HG03457 (cell line): ENCODE measurements at regions not wholly inside any gene's neighbourhood (a gene's known extent, or its start where the extent isn't known, plus 50 kb on each side); places are given as distances from the start of the nearest gene placed in this dataset.
"Not testable (repeated sequence)": the region's sequence is repeated elsewhere in the genome, so short reads cannot be mapped to it uniquely, and the experiment has no call there.

Experiments used
- ATAC-seq: cut with Tn5 transposase; IDR thresholded peaks from one replicate; pipeline ENCODE4 v1.9.1; 2021; ENCODE audit warnings: moderate number of reproducible peaks; ENCODE audit not compliant: unreplicated experiment

DNA sequence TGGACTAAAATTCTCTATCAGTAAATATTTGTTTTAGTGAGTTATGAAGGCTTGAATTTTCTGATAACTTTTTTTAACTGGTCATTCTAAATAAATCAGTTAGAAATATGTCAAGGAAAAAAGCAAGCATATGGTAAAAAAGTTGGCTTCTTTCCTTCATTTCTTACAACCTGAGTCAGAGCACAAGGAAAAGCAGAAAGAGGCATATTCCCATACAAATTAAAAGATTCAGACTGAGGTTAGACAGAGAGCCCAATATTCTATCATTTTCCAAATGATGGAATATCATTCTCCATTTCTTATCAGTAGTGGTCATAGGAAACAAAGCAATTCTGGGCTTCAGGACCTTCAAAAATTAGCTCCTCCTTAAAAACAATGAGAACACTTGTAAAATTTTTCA is 732.1 kb downstream of the MAT2B start:
- ATAC-seq = no peak

DNA sequence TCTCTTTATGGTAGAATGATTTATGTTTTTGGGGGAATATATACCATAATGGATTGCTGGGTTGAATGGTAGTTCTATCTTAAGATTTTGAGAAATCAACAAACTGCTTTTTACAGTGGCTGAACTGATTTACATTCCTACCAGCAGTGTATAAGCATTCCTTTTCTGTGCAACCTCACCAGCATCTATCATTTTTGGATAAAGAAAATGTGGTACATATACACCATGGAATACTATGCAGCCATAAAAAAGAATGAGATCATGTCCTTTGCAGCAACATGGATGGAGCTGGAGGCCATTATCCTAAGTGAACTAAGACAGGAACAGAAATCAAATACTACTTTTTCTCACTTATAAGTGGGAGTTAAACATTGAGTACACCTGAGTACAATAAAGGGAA is 746.4 kb downstream of the MAT2B start:
- not testable (repeated sequence) for ATAC-seq

DNA sequence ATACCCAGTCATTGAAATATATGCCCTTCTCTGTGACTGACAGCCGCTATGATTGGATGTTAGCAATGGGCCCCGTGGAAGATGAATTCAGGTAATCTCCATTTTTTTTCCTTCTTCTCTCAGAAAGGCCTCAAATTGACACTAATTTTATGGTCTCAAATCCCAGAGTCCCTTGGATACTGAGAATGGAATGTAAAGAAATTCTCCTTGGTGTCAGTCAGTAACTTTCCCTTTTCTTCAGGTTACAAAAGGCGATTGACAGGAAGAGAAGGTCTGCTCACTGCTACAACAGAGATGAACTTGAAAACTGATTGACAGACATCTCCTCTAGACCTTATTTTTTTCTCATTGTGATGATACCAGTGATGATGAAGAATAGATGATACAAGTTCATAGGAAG is 748.3 kb downstream of the MAT2B start:
- no peak for ATAC-seq

DNA sequence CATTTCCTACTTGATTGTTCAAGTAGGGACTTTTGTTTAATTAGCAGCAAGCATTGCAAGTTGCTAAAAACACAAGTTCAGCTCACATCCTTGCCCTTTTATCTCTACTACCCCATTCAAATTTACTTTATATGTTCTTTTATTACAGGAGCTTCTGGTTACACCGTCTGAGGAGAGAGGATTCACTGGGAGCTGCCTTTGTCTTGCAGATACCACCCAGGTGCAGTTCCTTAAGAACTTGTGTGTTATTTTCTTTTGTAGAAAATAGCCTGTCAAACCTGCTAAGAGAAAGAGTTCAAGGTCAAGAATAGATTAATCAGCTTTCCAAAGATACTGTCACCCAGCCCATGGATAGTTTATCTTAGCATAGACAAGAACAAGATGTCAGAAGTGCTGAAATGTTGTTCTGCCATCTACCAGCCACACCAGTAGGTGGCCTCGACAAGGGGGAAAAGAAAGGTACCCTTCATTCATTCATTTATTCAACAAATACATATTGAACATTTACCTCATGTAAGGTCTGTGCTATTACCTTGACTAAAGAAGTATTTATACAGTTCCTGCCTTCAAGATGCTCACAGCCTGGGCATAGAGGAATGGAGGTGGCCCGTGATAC is 750.3 kb downstream of the MAT2B start:
- ATAC-seq = no peak

DNA sequence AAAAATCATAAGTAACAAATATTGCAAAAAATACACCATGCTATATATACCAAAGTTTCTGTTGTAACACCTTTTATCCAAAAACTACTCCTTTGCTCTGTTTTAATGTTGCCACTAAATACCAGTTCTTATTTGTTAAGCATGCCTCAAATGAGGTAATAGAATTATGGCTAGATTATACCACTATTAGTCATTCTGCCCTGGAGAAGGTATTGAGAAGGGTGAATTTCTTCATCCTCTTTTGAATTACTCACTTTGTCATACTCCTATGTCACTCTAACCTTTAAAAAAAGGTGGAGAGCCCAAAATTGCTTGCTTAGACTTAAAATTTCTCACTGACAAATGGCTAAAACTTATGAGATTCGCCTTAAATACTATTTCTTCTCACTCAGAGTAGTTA is 750.9 kb downstream of the MAT2B start:
- no peak for ATAC-seq

DNA sequence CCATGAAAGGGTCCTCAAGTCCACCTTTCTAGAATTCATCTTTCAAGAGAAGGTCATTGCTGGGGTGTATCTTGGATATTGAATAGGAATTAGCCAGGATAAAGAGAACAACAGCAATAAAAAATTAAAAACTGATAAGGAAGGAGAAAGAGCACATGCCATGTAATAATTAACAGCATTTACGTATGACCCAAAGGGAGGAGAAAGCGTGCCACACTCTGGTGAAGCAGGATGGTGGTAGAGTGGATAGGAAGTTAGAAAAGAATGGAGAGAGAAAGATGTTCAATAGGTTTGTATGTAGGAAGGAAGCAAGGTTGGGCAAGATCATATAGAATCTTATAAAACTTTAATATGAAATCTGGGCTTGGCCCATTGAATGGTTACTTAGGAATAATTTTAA is 751.5 kb downstream of the MAT2B start:
- ATAC-seq = no peak

DNA sequence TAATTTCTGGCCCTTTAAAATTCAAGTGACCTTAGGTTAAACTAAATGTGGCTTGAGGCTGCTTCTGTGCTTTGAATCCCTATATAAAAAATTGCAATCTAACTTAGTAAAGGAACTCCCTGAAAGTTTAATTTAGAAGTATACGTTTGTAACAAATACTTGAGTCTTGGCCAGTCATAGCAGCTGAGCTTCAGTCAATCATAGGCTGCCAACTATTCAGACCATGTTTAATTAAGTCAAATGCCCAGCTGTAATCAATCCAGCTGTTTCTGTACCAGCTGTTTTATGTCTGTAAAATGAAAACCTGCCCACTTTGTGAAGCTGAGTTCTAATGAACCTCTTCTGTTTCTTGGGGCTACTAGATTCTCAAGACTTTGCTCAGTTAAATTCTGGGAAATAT is 760.1 kb downstream of the MAT2B start:
- no peak for ATAC-seq

DNA sequence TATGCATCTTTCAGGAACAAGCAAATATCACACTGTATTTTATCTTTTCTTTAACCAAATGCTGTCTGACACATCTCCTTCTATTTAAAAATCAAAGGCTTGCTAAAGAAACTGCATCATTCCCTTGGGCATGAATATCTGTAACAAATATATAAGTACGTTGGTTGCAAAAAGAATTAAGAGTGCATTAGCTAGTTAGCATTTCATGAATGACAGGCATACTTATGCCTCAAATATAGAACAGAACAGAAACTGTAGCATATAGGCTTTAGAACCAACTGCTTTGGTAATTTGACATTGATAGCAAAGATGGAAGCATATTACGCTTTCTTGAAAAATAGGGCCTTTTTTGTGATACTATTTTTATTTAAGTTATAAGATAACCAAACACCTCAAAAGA is 761.2 kb downstream of the MAT2B start:
- no peak for ATAC-seq

DNA sequence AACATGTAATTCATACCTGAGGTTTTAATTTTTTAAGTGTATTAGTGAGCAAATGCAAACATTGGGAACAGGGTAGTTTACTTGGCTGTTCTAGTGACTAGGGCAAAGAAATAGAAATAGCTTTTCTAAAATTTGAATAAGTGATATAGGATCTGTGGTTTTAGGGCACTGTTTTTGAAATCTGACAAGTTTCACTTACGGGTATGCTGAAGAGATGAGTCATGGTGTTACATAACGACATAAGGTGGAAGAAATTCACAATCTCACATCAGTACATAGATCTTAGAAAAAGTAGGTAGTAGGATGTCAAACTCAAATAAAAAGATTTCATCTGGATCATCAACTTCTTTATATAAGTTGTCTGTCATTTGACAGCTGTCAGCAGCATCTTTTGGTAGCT is 772.3 kb downstream of the MAT2B start:
- ATAC-seq = no peak

DNA sequence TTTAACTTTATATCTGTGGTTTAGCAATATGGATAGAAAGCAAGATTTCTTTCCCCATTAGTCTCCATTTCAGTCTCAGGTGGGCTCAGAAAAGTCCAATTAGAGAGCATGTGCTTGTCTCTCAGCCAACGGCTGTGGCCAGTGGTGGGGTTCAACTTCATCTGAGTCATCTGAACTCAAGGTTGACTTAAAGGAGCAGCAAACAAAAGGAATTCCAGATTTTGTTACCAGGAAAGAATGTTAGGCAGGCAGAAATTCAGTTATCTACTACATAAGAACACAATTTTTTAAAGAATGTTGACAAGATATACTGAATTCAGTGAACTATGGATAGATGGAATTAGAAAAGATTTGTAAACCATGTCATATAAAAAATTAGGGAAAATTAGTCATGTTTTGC is 784.1 kb downstream of the MAT2B start:
- no peak for ATAC-seq

DNA sequence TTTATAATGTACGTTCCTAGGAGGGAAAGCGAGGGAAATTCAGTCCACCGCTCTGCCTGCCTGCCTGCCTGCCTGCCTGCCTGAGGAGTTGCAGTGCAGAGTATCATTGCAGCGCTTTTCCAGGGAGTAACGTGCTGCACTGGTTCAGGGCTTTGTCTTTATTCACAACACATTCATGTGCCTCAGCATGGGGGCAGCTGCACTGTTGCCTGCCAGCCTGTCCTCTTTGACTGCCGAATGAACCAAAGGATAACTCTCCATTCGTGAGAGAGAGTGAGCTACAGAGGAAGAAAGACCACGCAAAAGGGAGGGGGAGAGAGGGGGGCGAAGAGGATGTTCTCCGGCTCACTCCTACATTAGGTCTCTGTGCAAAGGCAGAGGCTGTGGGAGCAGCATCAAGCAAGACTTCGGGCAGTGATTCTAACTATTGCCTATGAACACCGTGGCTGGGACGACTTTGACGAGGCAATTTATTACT is 791.2 kb downstream of the MAT2B start:
- ATAC-seq = no peak

DNA sequence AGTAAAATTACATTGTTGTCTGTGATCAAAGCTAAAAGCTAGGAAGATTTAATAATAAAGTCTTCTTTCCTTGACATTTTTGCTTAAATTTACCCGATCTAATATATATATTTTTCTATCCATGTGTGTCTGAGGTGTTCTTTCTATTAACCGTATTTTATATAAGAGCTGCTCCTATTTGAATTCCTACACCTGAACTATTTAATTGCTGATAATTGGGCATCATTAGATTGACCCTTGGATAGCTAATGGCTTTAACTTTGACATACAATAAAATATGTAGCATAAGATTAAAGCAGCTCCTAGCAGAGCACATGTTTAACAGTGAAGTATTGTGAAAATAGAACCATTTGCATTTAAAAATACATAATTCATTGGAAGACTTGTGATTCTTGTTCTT is 792.7 kb downstream of the MAT2B start:
- ATAC-seq = no peak

DNA sequence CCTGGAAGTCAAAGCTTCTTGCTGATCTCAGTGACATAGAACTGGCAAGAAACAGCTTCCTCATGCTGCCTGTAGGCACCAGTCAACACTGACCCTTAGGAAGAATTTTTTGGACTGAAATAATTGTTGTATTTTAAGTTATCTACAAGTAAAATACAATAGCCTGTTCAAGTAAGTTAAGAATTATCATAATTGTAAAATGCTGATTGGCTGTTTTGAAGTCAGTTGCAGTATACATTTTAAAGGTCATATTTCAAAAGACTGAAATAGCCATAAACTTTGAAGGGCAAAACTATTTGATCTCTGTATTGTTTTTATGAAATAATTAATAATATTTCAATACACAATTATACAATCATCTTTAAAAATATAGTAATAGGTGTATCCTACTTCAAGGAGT is 794.9 kb downstream of the MAT2B start:
- no peak for ATAC-seq

DNA sequence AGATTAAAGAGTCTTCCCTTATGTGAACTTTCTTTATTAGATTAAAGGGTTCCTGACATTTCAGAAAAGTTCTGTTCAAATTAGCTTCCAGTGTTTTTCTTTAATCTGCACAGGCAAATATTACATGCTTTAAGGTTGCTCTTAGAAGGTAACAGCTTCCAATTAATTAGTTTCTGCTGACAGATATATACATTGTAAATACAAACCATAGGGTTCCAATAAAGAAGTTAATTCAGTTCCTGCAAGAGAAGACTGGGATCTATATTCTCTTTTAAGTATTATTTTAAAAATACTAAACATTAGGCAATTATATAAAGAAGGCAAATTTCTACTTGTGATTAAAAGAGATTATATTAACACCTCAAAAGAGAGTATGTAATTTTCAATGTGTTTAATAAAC is 795.7 kb downstream of the MAT2B start:
- ATAC-seq = no peak

DNA sequence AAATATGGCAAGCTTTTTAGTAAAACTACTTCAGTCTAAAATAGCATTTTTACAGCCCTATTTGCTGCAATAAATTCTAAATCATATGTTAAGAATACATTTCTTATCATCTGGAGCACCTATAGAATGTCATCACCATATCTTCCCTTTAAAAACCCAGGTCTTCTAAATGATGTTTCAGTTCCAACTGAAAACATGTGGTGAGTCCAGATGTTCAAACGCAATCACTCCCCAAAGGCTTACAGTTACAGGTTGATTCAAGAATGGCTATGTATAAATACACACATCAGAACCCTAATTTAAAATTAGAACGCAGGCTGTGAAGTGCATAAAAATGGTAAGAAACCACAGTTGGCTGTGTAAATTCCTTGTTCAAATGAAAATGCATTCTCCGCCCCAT is 796.3 kb downstream of the MAT2B start:
- no peak for ATAC-seq

DNA sequence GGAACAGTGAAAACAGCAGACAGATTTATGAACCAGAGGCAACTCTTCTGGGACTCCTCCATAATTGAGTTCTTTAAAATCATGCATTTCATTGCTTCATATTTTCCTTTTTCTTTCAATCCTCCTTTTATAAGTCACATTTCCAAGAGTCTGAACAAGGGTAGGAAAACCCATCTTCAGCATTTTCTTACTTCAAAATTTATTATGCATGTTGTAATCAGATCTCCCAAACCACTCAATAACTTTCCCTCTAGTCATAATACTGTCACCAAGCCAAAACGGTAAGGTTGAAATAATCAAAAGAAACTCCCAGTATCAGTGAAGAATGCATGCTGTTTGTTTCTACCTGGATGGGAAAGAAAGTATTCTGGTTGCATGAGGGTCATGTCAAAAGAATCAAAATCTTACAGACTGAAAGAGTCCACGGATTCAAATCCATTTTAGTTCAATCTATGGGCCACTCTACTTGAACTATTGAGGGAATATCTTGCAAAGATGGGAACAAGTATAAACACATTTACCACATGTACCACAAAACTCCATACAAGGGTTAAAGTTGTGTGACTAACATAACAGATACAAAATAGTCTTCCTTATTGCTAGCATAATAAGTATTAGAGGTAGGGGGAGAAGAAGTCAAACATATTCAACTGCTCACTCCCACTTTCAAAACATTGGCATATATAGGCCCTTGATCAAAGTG is 797.3 kb downstream of the MAT2B start:
- no peak for ATAC-seq

DNA sequence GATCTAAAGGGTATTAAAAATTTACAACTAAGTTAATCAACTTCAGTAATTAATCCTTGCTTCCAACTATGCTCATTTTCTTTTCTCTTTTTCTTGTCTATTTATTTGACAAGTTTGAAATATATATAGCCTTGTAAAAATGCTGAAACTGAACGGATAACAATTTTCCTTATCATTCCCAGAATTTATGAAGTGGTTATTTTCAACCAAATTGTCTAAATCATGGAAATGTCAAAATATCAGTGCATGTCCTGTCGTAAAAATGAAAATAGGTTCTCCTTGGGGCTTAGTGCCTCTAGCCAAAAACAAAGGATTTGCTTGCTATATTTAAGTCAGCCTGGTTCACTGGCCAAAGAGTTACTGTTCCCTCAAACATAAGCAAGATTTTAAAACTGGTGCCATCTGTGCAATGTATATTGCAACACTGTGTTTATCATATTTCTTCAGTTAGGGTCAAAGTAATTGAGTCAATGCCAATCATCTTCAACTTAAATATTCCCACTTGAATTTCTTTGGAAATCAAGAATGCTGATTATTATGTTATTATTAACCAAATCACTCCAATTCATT is 798.3 kb downstream of the MAT2B start:
- no peak for ATAC-seq

DNA sequence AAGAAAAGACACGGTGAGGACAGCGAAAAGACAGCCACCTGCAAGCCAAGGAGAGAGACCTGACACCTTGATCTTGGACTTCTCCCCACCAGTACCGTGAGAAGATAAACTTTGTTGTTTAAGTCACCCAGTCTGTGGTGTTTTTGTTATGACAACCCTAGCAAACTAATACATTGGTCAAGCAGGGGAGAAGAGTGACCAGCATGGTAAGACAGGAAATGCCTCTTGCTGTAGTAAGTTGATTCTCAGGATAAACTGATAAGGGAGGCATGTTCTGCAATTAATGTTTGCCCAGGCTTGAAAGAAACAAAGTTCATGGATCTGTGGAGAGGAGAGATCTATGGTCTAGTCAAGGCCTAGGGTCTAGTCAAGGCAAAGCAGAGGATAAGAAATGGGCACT is 801.2 kb downstream of the MAT2B start:
- no peak for ATAC-seq

DNA sequence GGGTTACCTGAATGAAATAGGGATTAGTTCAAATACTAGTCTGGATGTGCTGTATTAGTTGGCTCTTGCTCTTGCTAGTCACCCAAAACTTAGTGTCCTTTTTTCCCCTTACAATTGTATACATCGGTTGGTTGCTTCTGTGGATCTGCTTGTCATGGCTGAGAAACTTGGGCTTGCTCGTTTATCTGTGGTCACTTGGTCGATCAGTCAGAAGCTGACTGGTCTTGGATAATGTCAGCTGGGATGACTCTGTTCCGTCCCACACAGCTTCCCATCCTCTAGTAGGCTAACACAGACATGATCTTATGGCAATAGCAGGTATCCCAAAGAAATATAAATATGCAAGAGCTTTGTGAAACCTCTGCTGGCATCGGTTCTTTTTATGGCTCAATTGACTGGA is 807.4 kb downstream of the MAT2B start:
- no peak for ATAC-seq

DNA sequence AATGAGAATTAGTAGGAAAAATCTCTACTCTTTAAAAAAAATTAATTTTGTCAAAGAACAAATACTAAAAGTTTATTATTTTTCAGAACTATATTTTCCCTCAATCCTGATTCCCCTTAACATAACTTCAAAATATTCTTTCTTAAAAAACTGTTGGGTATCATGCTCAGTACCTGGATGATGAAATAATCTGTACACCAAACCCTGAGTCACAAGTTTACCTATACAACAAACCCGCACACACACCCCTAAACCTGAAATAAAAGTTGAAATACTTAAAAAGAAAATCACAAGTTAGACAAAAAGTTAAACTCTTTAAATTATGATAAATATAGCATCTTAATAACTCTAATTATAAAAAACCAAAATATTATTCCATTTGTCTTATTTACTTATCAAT is 812.3 kb downstream of the MAT2B start:
- ATAC-seq = no peak

DNA sequence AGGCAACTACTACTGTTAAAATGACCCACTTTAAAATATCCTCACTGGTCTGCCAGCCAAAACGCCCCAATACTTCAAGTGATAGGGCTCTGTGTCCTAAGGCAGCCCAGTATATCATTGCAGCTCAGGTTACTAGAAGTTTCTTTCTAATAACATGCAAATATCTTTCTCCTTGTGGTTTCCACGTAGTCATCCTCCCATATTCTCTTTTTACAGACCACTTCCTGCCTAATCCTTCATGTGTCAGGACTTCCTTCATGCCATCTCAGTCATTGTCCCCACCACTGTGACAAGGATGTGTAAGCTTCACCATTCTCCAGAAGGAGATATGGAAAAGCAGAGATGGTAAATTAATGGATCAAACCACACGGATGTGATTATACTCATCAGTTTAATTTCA is 813.7 kb downstream of the MAT2B start:
- no peak for ATAC-seq

DNA sequence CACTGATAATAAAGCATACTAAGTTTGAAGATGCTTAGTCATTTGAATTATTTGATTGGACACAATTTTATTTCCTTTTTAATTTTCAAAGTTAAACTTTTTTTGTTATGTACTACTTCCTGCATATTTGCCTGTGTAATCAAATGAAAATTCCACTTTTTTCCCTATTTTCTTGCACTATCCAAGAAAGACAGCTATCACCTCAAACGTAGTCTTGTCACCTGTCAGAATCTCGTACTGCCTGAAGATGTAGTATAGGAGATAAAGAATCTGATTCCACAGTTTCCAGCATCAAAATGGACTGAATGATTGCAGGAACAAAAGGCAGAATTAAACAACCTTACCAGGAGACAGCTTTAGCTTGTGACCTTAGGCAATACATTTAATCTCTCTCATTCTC is 818.8 kb downstream of the MAT2B start:
- no peak for ATAC-seq

DNA sequence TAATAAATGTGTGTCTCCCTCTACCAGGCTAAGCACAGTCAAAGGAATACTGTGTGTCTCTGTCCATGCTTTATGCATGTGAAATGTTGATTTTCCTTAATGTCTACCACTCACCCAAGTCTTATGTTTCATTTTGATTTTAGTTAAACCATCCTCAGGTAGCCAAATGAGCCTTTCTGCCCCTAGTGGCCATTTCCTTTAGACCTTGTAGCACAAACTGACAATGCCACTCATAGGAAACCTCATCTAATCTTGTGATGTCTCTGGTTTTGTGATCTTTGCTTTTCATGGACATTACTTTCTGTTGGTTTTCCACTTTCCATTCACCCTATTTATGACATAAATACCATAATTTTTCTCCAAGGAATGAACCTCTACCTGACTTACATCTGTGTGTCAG is 820.8 kb downstream of the MAT2B start:
- ATAC-seq = no peak
